ENCODE measurements at regions not wholly inside any gene's neighbourhood (a gene's known extent, or its start where the extent isn't known, plus 50 kb on each side); places are given as distances from the start of the nearest gene placed in this dataset.

GRCh38 chr2:217001740-217002139 lies 141.9 kb upstream of the TNP1 start:
- no peak for ATAC-seq (ENCODE audit: low read depth)
- Mint-ChIP-seq H3K27me3 (peaks cover 15% of the 10 kb centered on the region), H3K27ac (no peak overlapping the region), H3K4me1 (no peaks in the 10 kb centered on the region), H3K9me3 (ENCODE audit: insufficient read depth) (peaks cover 6% of the 10 kb centered on the region), H3K4me3 (no peak overlapping the region)
- H3K27me3 ChIP-seq (replicated peaks in 1 of 4; ENCODE audit: control extremely low read depth in 1 of 4, control insufficient read depth in 3 of 4, insufficient read depth in 4 of 4, low read length in 3 of 4) = no peaks in the 10 kb centered on the region
- TF ChIP-seq CTCF (IDR thresholded peaks at IDR 0.05) (no peak), EZH2 (IDR thresholded peaks at IDR 0.05; ENCODE audit: borderline replicate concordance, insufficient read depth, low read depth, low read length, poor library complexity, severe bottlenecking) (no peak)
- no peak overlapping the region for H3K27ac ChIP-seq (ENCODE audit: low read length in 2 of 2)
- H3K9me3 ChIP-seq (ENCODE audit: control extremely low read depth in 1 of 3, control insufficient read depth in 2 of 3, insufficient read depth in 1 of 3, low read length in 2 of 3) = peaks cover 0 to 2% (median 0%) of the 10 kb centered on the region in 3 donors
- ChIA-PET POLR2A (no interaction called here), CTCF (no interaction called here)
- WGBS (ENCODE audit: insufficient coverage) = 80% methylated on average over 2 of the region's 2 CpGs
- no peaks in the 10 kb centered on the region for H3K36me3 ChIP-seq (replicated peaks in 1 of 2; ENCODE audit: control extremely low read depth in 1 of 2, control insufficient read depth in 1 of 2, extremely low read depth in 1 of 2, insufficient read depth in 2 of 2, low read length in 1 of 2)
- no peak overlapping the region for H3K9ac ChIP-seq (ENCODE audit: low read length)
- intact Hi-C loops (cut with micrococcal nuclease) = no loop called here
- no peaks in the 10 kb centered on the region for H3K79me2 ChIP-seq (ENCODE audit: control insufficient read depth, insufficient read depth, low read length)
- no peaks in the 10 kb centered on the region for H3K4me1 ChIP-seq (ENCODE audit: control insufficient read depth in 2 of 2, insufficient read depth in 2 of 2, low read length in 2 of 2)
- no peak overlapping the region for H2AFZ ChIP-seq (ENCODE audit: insufficient read depth, low read depth, low read length, poor library complexity, severe bottlenecking)
- no peak overlapping the region for H3K4me3 ChIP-seq (ENCODE audit: control extremely low read depth in 1 of 5, extremely low read depth in 1 of 5, insufficient read depth in 1 of 5, low read depth in 2 of 5, low read length in 4 of 5)
- DNase-seq = no peak
- no peak overlapping the region for H3K4me2 ChIP-seq (replicated peaks; ENCODE audit: low read depth, low read length, poor library complexity, severe bottlenecking)
- H4K20me1 ChIP-seq (ENCODE audit: control insufficient read depth, insufficient read depth, low read length, poor library complexity, severe bottlenecking) = no peaks in the 10 kb centered on the region

GRCh38 chr2:217000406-217000805 lies 140.5 kb upstream of the TNP1 start:
- no peak overlapping the region for H3K27ac Mint-ChIP-seq
- DNase-seq (no peak), ATAC-seq (ENCODE audit: low read depth) (no peak)
- Histone ChIP-seq H3K9ac (ENCODE audit: low read length) (no peak overlapping the region), H3K4me1 (ENCODE audit: control insufficient read depth in 2 of 2, insufficient read depth in 2 of 2, low read length in 2 of 2) (no peaks in the 10 kb centered on the region), H3K27me3 (replicated peaks in 1 of 4; ENCODE audit: control extremely low read depth in 1 of 4, control insufficient read depth in 3 of 4, insufficient read depth in 4 of 4, low read length in 3 of 4) (no peaks in the 10 kb centered on the region), H3K9me3 (ENCODE audit: control extremely low read depth in 1 of 3, control insufficient read depth in 2 of 3, insufficient read depth in 1 of 3, low read length in 2 of 3) (peaks cover 0 to 2% (median 0%) of the 10 kb centered on the region in 3 donors), H3K4me2 (replicated peaks; ENCODE audit: low read depth, low read length, poor library complexity, severe bottlenecking) (no peak overlapping the region), H3K27ac (ENCODE audit: low read length in 2 of 2) (no peak overlapping the region), H2AFZ (ENCODE audit: insufficient read depth, low read depth, low read length, poor library complexity, severe bottlenecking) (no peak overlapping the region), H3K4me3 (ENCODE audit: control extremely low read depth in 1 of 5, extremely low read depth in 1 of 5, insufficient read depth in 1 of 5, low read depth in 2 of 5, low read length in 4 of 5) (no peak overlapping the region), H3K36me3 (replicated peaks in 1 of 2; ENCODE audit: control extremely low read depth in 1 of 2, control insufficient read depth in 1 of 2, extremely low read depth in 1 of 2, insufficient read depth in 2 of 2, low read length in 1 of 2) (no peaks in the 10 kb centered on the region), H4K20me1 (ENCODE audit: control insufficient read depth, insufficient read depth, low read length, poor library complexity, severe bottlenecking) (no peaks in the 10 kb centered on the region), H3K79me2 (ENCODE audit: control insufficient read depth, insufficient read depth, low read length) (no peaks in the 10 kb centered on the region)
- intact Hi-C loops (cut with micrococcal nuclease) = no loop called here
- H3K9me3 Mint-ChIP-seq (ENCODE audit: insufficient read depth) = no peaks in the 10 kb centered on the region
- no peak for TF ChIP-seq EZH2 (IDR thresholded peaks at IDR 0.05; ENCODE audit: borderline replicate concordance, insufficient read depth, low read depth, low read length, poor library complexity, severe bottlenecking)
- TF ChIP-seq CTCF (IDR thresholded peaks at IDR 0.05) = no peak
- 71% methylated on average over 2 of the region's 3 CpGs for WGBS (ENCODE audit: insufficient coverage)
- no peak overlapping the region for H3K4me3 Mint-ChIP-seq
- POLR2A ChIA-PET = no interaction called here
- H3K27me3 Mint-ChIP-seq = peaks cover 11% of the 10 kb centered on the region
- no peaks in the 10 kb centered on the region for H3K4me1 Mint-ChIP-seq
- CTCF ChIA-PET = no interaction called here
